WTC11 (cell line): ENCODE measurements at regions not wholly inside any gene's neighbourhood (a gene's known extent, or its start where the extent isn't known, plus 50 kb on each side); places are given as distances from the start of the nearest gene placed in this dataset.

ENCODE experiments used
- ATAC-seq: fragments of 200-7000 bp; cut with Tn5 transposase; 2 replicates; pipeline ENCODE4 v1.10.0; 2021; ENCODE audit warnings: mild to moderate bottlenecking, moderate library complexity
- CTCF ChIA-PET: fragments of 300-600 bp; sonication (Branson Sonifier 250); formaldehyde crosslinking; loops from one replicate; lab custom pipeline; 2021; ENCODE audit warnings: antibody characterized with exemption; lab: Charles Lee
- POLR2A ChIA-PET: fragments of 350-600 bp; sonication (Branson Sonifier 250); formaldehyde crosslinking; loops from one replicate; lab custom pipeline; 2021; ENCODE audit warnings: antibody characterized with exemption; lab: Charles Lee
- DNase-seq: peaks from one replicate; pipeline ENCODE4 v3.0.0; 2021; ENCODE audit warnings: low spot score
- H3K27ac Mint-ChIP-seq: 2 replicates; pipeline ENCODE4 v1.8.0; 2021; ENCODE audit warnings: mixed read lengths
- H3K27me3 Mint-ChIP-seq: 2 replicates; pipeline ENCODE4 v1.8.0; 2021; ENCODE audit warnings: low read depth, mild to moderate bottlenecking, moderate library complexity, mixed read lengths
- H3K36me3 Mint-ChIP-seq: 2 replicates; pipeline ENCODE4 v1.8.0; 2021; ENCODE audit warnings: mixed read lengths
- H3K4me1 Mint-ChIP-seq: 2 replicates; pipeline ENCODE4 v1.8.0; 2022; ENCODE audit warnings: mixed read lengths
- H3K4me3 Mint-ChIP-seq: 2 replicates; pipeline ENCODE4 v1.8.0; 2021; ENCODE audit warnings: mild to moderate bottlenecking, moderate library complexity, mixed read lengths
- H3K9me3 Mint-ChIP-seq: 2 replicates; pipeline ENCODE4 v1.8.0; 2021; ENCODE audit warnings: mixed read lengths
- EMX1 ChIP-seq: fragments of 250-450 bp; sonication (Bioruptor Pico); IDR thresholded peaks from 2 replicates; pipeline ENCODE4 v1.8.0; 2021; ENCODE audit warnings: mild to moderate bottlenecking
- ETV6 ChIP-seq: sonication (generic); formaldehyde crosslinking; IDR thresholded peaks from 2 replicates; pipeline ENCODE4 v1.8.1; 2022; ENCODE audit warnings: mild to moderate bottlenecking, missing genetic modification reagents
- GABPB1 ChIP-seq: sonication (generic); formaldehyde crosslinking; IDR thresholded peaks from 2 replicates; pipeline ENCODE4 v1.8.1; 2023; ENCODE audit warnings: mild to moderate bottlenecking, missing genetic modification reagents
- GTF2I ChIP-seq: fragments of 250-450 bp; sonication (Bioruptor Pico); conservative IDR thresholded peaks from 2 replicates; pipeline ENCODE4 v1.4.0; 2021; ENCODE audit warnings: mild to moderate bottlenecking
- MXD4 ChIP-seq: fragments of 250-450 bp; sonication (Bioruptor Pico); IDR thresholded peaks from 2 replicates; pipeline ENCODE4 v1.8.0; 2021; ENCODE audit warnings: mild to moderate bottlenecking, moderate library complexity, borderline replicate concordance
- MYBL2 ChIP-seq: sonication (generic); formaldehyde crosslinking; IDR thresholded peaks from 2 replicates; pipeline ENCODE4 v1.8.1; 2023; ENCODE audit warnings: mild to moderate bottlenecking, moderate library complexity, missing genetic modification reagents
- RELA ChIP-seq: sonication (generic); formaldehyde crosslinking; IDR thresholded peaks from 2 replicates; pipeline ENCODE4 v1.8.1; 2022; ENCODE audit warnings: missing genetic modification reagents, mild to moderate bottlenecking, borderline replicate concordance
- RORB ChIP-seq: fragments of 250-450 bp; sonication (Bioruptor Pico); IDR thresholded peaks from 2 replicates; pipeline ENCODE4 v1.9.0; 2021; ENCODE audit warnings: mild to moderate bottlenecking
- TP53 ChIP-seq: sonication (generic); formaldehyde crosslinking; IDR thresholded peaks from 2 replicates; pipeline ENCODE4 v1.8.1; 2023; ENCODE audit warnings: mild to moderate bottlenecking, missing genetic modification reagents
- USF2 ChIP-seq: sonication (generic); formaldehyde crosslinking; IDR thresholded peaks from 2 replicates; pipeline ENCODE4 v1.8.1; 2023; ENCODE audit warnings: mild to moderate bottlenecking, missing genetic modification reagents, moderate library complexity
- TF ChIP-seq, protein P1 (sequence below): sonication (generic); formaldehyde crosslinking; IDR thresholded peaks from 2 replicates; pipeline ENCODE4 v1.8.0; 2022; ENCODE audit warnings: mild to moderate bottlenecking, missing genetic modification reagents

DNA sequence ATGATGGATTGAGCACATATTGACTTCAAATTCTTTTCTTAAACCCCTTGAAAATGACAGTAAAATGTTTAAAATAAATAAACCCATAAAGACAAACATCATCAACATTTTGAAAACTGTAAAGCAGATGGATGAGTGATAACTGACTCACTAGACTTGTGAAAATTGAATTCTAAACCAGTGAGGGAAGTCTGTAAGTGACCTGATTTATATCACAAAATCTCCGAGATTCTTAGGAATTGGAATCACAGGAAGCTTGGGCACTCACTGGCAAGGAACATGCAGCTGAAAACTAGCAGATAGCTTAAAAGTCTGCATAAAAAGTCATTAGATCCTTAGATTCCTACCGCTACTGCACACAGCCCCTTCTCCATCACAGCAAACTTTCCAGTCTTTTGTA is 51.3 kb upstream of the TSC22D1 start (continued):
- TF ChIP-seq GTF2I (CRISPR knock-in tag) (no peak), MXD4 (CRISPR knock-in tag) (no peak), GABPB1 (CRISPR knock-in tag) (no peak), MYBL2 (CRISPR knock-in tag) (no peak), ETV6 (CRISPR knock-in tag) (no peak), USF2 (CRISPR knock-in tag) (no peak)
- TF ChIP-seq, protein P1, sequence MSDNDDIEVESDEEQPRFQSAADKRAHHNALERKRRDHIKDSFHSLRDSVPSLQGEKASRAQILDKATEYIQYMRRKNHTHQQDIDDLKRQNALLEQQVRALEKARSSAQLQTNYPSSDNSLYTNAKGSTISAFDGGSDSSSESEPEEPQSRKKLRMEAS (CRISPR knock-in tag) = no peak
- TF ChIP-seq, all 79 proteins: peak for 0

DNA sequence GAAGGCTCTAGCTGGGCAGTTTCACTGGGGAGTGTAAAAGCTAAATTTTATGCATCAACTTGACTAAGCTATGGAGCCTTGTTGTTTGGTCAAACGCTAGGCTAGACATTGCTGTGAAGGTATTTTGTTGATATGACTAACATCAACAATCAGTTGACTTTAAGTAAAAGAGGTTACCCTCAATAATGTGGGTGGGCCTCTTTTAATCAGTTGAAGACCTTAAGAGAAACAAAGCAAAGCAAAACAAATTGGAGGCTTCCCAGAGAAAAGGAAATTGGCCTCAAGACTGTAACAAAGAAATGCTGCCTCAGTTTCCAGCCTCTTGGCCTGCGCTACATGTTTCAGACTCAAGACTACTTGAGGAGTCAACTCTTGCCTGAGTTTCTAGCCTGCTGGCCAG is 50.0 kb upstream of the TSC22D1 start:
- ATAC-seq = no peak
- POLR2A ChIA-PET = no interaction called here
- Mint-ChIP-seq H3K4me3 (no peak overlapping the region), H3K9me3 (peaks cover 4% of the 10 kb centered on the region; the same call in 1 of the 2 replicates), H3K36me3 (no peaks in the 10 kb centered on the region), H3K27ac (no peak overlapping the region), H3K27me3 (no peaks in the 10 kb centered on the region; the same call in 1 of the 2 replicates), H3K4me1 (0 out of 2 replicates have a peak, but pooled peaks cover 3% of the 10 kb centered on the region)
- CTCF ChIA-PET = no interaction called here
- TF ChIP-seq RORB (CRISPR knock-in tag) = no peak
- TF ChIP-seq TP53 (CRISPR knock-in tag) = no peak
- TF ChIP-seq EMX1 (CRISPR knock-in tag) = no peak
- no peak for TF ChIP-seq RELA (CRISPR knock-in tag)
- no peak for DNase-seq
